HUES64 (cell line): ENCODE measurements at regions not wholly inside any gene's neighbourhood (a gene's known extent, or its start where the extent isn't known, plus 50 kb on each side); places are given as distances from the start of the nearest gene placed in this dataset.
"Not testable (repeated sequence)": the region's sequence is repeated elsewhere in the genome, so short reads cannot be mapped to it uniquely, and the experiment has no call there.

Experiments
- H3K27ac ChIP-seq: 2 replicates; pipeline ENCODE4 v1.7.0; 2013; ENCODE audit warnings: low read depth, low read length, inconsistent platforms
- H3K27me3 ChIP-seq: 2 replicates; pipeline ENCODE4 v1.6.1; 2013; ENCODE audit warnings: mild to moderate bottlenecking, low read length; ENCODE audit not compliant: insufficient read depth
- H3K36me3 ChIP-seq: 2 replicates; pipeline ENCODE4 v1.6.1; 2013; ENCODE audit warnings: mild to moderate bottlenecking, low read length; ENCODE audit not compliant: insufficient read depth
- H3K4me1 ChIP-seq: 2 replicates; pipeline ENCODE4 v1.6.1; 2013; ENCODE audit warnings: mild to moderate bottlenecking, low read length, moderate library complexity; ENCODE audit not compliant: insufficient read depth
- H3K4me3 ChIP-seq: 2 replicates; pipeline ENCODE4 v1.5.1; 2013; ENCODE audit warnings: mild to moderate bottlenecking, low read length, moderate library complexity
- H3K9ac ChIP-seq: 2 replicates; pipeline ENCODE4 v1.6.1; 2013; ENCODE audit warnings: mild to moderate bottlenecking, low read depth, low read length
- H3K9me3 ChIP-seq: 2 replicates; pipeline ENCODE4 v1.6.1; 2013; ENCODE audit warnings: low read depth, low read length; ENCODE audit not compliant: insufficient read depth
- WGBS: fragments of 150-250, 120-280 bp; methylation state at CpG from one replicate; pipeline ENCODE4 v1.1.7; 2013; ENCODE audit warnings: missing lambda C conversion rate; 5-methylcytosine and 5-hydroxymethylcytosine counted together

GRCh38 chr5:121033334-121033733, 569.2 kb downstream of the PRR16 start:
- no peaks in the 10 kb centered on the region for H3K36me3 ChIP-seq
- no peak overlapping the region for H3K4me3 ChIP-seq
- H3K27ac ChIP-seq, result no peak overlapping the region
- no peaks in the 10 kb centered on the region for H3K4me1 ChIP-seq
- H3K9me3 ChIP-seq, result no peaks in the 10 kb centered on the region
- no peaks in the 10 kb centered on the region for H3K27me3 ChIP-seq
- H3K9ac ChIP-seq, result no peak overlapping the region

DNA sequence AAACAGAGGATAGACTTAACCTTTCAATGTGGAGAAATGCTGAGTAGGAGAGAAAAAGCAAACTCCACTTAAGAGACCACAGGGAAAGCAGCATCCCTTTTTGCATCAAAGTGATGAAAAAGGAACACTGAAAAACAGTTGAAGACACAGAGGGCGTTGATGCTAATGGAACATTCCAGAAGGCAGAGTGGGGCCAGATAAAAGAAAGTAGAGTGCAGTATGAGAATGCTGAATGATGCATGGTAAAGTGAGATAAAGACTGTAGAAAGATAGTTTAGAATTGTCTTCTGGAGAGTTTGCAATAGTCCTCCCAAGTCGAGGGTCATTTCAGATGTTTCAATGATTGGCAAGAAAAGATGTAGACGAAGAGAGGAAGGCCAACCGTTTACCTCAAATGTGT, 574.3 kb downstream of the PRR16 start:
- Histone ChIP-seq H3K36me3 (no peaks in the 10 kb centered on the region), H3K9me3 (no peaks in the 10 kb centered on the region), H3K9ac (no peak overlapping the region), H3K27ac (no peak overlapping the region), H3K4me1 (no peaks in the 10 kb centered on the region), H3K4me3 (no peak overlapping the region), H3K27me3 (no peaks in the 10 kb centered on the region)
- WGBS, result 96% methylated on average over 4 of the region's 4 CpGs

DNA sequence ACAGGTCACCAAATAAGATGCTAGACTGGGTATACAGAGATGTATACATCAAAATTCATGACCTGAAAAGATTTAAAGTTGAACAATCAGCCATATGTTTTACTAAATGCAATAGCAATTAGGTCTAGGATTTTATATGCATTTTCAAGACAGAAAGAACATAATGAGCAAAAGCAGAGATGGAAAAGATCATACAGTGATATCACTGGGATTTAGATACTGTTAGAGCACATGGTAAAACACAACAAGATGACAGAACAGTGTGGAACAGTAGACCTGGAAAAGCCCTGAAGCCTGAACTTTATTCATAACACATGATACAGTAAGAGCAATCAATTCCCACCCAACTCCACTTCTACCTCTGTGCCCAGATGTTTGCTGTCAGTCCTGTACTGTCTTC, 585.9 kb downstream of the PRR16 start:
- H3K27ac ChIP-seq, result no peak overlapping the region
- H3K27me3 ChIP-seq, result no peaks in the 10 kb centered on the region
- no peak overlapping the region for H3K9ac ChIP-seq
- H3K4me1 ChIP-seq, result peaks cover 6% of the 10 kb centered on the region; the same call in 1 of the 2 replicates
- no peak overlapping the region for H3K4me3 ChIP-seq
- H3K9me3 ChIP-seq, result no peaks in the 10 kb centered on the region
- H3K36me3 ChIP-seq, result no peaks in the 10 kb centered on the region

GRCh38 chr5:121053055-121053985, 589.2 kb downstream of the PRR16 start:
- H3K9ac ChIP-seq, result no peak overlapping the region
- H3K4me1 ChIP-seq, result peaks cover 6% of the 10 kb centered on the region; the same call in 1 of the 2 replicates
- no peaks in the 10 kb centered on the region for H3K27me3 ChIP-seq
- H3K36me3 ChIP-seq, result no peaks in the 10 kb centered on the region
- H3K9me3 ChIP-seq, result no peaks in the 10 kb centered on the region
- 81% methylated on average over 3 of the region's 5 CpGs for WGBS
- H3K4me3 ChIP-seq, result no peak overlapping the region
- H3K27ac ChIP-seq, result no peak overlapping the region

GRCh38 chr5:121055586-121055985, 591.5 kb downstream of the PRR16 start:
- Histone ChIP-seq H3K36me3 (no peaks in the 10 kb centered on the region), H3K9me3 (no peaks in the 10 kb centered on the region), H3K4me3 (no peak overlapping the region), H3K4me1 (no peaks in the 10 kb centered on the region), H3K9ac (no peak overlapping the region), H3K27ac (no peak overlapping the region), H3K27me3 (no peaks in the 10 kb centered on the region)
- WGBS, result 98% methylated on average over 1 of the region's 1 CpG

- H3K27me3 ChIP-seq, H3K4me1 ChIP-seq, H3K27ac ChIP-seq, H3K9me3 ChIP-seq, H3K36me3 ChIP-seq: not testable (repeated sequence)
- WGBS, result 85% methylated on average over 23 of the region's 23 CpGs
- peak overlapping the region; percentile 38; the same call in 1 of the 2 replicates for H3K4me3 ChIP-seq
- peak overlapping the region; percentile 50; the same call in 1 of the 2 replicates for H3K9ac ChIP-seq
These were observed 600.1 kb downstream of the PRR16 start for GRCh38 chr5:121064241-121064640.

GRCh38 chr5:121086671-121087070, 622.6 kb downstream of the PRR16 start:
- H3K36me3 ChIP-seq, result no peaks in the 10 kb centered on the region
- no peaks in the 10 kb centered on the region for H3K9me3 ChIP-seq
- WGBS, result 95% methylated on average over 1 of the region's 2 CpGs
- no peaks in the 10 kb centered on the region for H3K4me1 ChIP-seq
- H3K27ac ChIP-seq, result no peak overlapping the region
- H3K27me3 ChIP-seq, result no peaks in the 10 kb centered on the region
- no peak overlapping the region for H3K9ac ChIP-seq
- H3K4me3 ChIP-seq, result no peak overlapping the region

DNA sequence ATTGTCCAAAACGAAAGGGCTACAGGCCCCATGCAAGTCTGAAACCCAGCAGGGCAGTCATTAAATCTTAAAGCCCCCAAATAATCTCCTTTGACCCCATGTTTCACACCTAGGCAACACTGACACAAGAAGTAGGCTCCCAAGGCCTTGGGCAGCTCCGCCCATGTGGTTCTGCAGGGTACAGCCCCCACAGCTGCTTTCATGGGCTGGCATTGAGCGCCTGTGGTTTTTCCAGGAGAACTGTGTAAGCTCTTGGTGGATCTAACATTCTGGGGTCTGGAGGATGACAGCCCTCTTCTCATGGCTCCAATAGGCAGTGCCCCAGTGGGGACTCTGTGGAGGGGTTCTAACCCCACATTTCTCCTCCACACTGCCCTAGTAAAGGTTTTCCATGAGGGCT, 623.5 kb downstream of the PRR16 start:
- Histone ChIP-seq H3K9ac (no peak overlapping the region), H3K4me1 (no peaks in the 10 kb centered on the region), H3K36me3 (no peaks in the 10 kb centered on the region), H3K9me3 (no peaks in the 10 kb centered on the region), H3K27ac (no peak overlapping the region), H3K4me3 (no peak overlapping the region), H3K27me3 (no peaks in the 10 kb centered on the region)
- 93% methylated on average over 3 of the region's 3 CpGs for WGBS

DNA sequence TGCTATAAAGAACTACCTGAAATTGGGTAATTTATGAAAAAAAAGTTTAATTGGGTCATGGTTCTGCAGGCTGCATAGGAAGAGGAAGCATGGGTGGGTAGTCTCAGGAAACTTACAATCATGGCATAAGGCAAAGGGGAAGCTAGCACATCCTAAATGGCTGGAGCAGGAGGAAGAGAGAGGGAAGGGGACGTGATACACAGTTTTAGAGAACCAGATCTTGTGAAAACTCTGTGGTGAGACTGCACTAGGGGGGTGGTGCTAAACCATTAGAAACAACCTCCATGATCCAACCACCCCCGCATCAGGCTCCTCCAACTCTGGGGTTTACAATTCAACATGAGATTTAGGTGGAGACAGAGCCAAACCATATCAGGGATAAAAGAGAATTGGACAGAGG, 624.2 kb downstream of the PRR16 start:
- no peaks in the 10 kb centered on the region for H3K27me3 ChIP-seq
- no peaks in the 10 kb centered on the region for H3K9me3 ChIP-seq
- H3K36me3 ChIP-seq, result no peaks in the 10 kb centered on the region
- no peaks in the 10 kb centered on the region for H3K4me1 ChIP-seq
- WGBS, result 88% methylated on average over 2 of the region's 2 CpGs
- H3K27ac ChIP-seq, result no peak overlapping the region
- no peak overlapping the region for H3K4me3 ChIP-seq
- H3K9ac ChIP-seq, result no peak overlapping the region

- no peak overlapping the region for H3K4me3 ChIP-seq
- WGBS, result 88% methylated on average over 2 of the region's 2 CpGs
- no peaks in the 10 kb centered on the region for H3K4me1 ChIP-seq
- H3K27ac ChIP-seq, result no peak overlapping the region
- no peak overlapping the region for H3K9ac ChIP-seq
- H3K36me3 ChIP-seq, result no peaks in the 10 kb centered on the region
- H3K27me3 ChIP-seq, result no peaks in the 10 kb centered on the region
- no peaks in the 10 kb centered on the region for H3K9me3 ChIP-seq
These were observed 626.7 kb downstream of the PRR16 start for GRCh38 chr5:121090822-121091221.

- Histone ChIP-seq H3K4me3 (no peak overlapping the region), H3K27me3 (no peaks in the 10 kb centered on the region), H3K9ac (no peak overlapping the region), H3K9me3 (no peaks in the 10 kb centered on the region), H3K27ac (no peak overlapping the region), H3K4me1 (no peaks in the 10 kb centered on the region), H3K36me3 (no peaks in the 10 kb centered on the region)
These were observed 636.8 kb downstream of the PRR16 start for GRCh38 chr5:121100931-121101330.

- H3K9me3 ChIP-seq, result no peaks in the 10 kb centered on the region
- WGBS, result no CpG with 5 or more reads among the region's 2 CpGs
- no peaks in the 10 kb centered on the region for H3K27me3 ChIP-seq
These were observed 641.8 kb downstream of the PRR16 start for GRCh38 chr5:121105921-121106320.

More at GRCh38 chr5:121105921-121106320, 641.8 kb downstream of the PRR16 start:
- Histone ChIP-seq H3K4me1 (no peaks in the 10 kb centered on the region), H3K36me3 (no peaks in the 10 kb centered on the region), H3K27ac (no peak overlapping the region), H3K4me3 (no peak overlapping the region), H3K9ac (no peak overlapping the region)
